ENCODE measurements at regions not wholly inside any gene's neighbourhood (a gene's known extent, or its start where the extent isn't known, plus 50 kb on each side); places are given as distances from the start of the nearest gene placed in this dataset.
A peak's percentile ranks its signal among the peaks of the same experiment; 100 is the strongest.

DNA sequence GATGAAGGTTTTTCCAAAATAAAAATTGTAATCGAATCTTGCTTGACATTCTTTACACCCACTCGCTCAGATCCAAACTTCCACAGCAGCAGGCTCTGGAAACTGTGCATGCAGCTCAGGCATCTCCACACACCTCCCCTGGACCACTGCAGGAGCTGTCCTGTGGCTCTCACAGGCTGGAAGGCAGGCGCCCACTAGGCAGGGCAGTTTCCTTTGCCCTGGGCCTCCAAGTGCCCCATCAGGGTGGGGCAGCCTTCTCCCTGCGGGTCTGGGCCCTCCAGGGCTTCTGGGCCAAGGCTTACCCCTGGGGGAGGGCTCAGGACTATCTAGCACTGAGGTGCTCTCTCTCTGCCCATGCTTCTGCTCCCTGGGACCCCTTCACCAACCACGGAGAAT, 114.5 kb upstream of the RPL38 start:
- Histone ChIP-seq H3K36me3 (replicated peaks; ENCODE audit: low read depth, low read length) (no peaks in the 10 kb centered on the region), H3K4me3 (ENCODE audit: low read length) (no peak overlapping the region), H3K4me2 (ENCODE audit: low read length) (no peak overlapping the region), H3K9me3 (ENCODE audit: insufficient read depth, low read length) (no peaks in the 10 kb centered on the region), H3K27me3 (ENCODE audit: low read depth, low read length) (peaks cover 23% of the 10 kb centered on the region), H3K4me1 (ENCODE audit: low read length) (no peaks in the 10 kb centered on the region), H2AFZ (ENCODE audit: low read depth, low read length) (no peak overlapping the region), H3K27ac (ENCODE audit: low read length) (no peak overlapping the region), H3K79me2 (ENCODE audit: low read length) (no peaks in the 10 kb centered on the region), H3K9ac (ENCODE audit: low read length) (no peak overlapping the region), H4K20me1 (ENCODE audit: insufficient read depth, low read length) (no peaks in the 10 kb centered on the region)
- TF ChIP-seq EZH2phosphoT487 (IDR thresholded peaks at IDR 0.05; ENCODE audit: low read depth) = no peak
- TF ChIP-seq, protein P1, sequence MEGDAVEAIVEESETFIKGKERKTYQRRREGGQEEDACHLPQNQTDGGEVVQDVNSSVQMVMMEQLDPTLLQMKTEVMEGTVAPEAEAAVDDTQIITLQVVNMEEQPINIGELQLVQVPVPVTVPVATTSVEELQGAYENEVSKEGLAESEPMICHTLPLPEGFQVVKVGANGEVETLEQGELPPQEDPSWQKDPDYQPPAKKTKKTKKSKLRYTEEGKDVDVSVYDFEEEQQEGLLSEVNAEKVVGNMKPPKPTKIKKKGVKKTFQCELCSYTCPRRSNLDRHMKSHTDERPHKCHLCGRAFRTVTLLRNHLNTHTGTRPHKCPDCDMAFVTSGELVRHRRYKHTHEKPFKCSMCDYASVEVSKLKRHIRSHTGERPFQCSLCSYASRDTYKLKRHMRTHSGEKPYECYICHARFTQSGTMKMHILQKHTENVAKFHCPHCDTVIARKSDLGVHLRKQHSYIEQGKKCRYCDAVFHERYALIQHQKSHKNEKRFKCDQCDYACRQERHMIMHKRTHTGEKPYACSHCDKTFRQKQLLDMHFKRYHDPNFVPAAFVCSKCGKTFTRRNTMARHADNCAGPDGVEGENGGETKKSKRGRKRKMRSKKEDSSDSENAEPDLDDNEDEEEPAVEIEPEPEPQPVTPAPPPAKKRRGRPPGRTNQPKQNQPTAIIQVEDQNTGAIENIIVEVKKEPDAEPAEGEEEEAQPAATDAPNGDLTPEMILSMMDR (IDR thresholded peaks at IDR 0.05; ENCODE audit: low read depth, low read length) = no peak

DNA sequence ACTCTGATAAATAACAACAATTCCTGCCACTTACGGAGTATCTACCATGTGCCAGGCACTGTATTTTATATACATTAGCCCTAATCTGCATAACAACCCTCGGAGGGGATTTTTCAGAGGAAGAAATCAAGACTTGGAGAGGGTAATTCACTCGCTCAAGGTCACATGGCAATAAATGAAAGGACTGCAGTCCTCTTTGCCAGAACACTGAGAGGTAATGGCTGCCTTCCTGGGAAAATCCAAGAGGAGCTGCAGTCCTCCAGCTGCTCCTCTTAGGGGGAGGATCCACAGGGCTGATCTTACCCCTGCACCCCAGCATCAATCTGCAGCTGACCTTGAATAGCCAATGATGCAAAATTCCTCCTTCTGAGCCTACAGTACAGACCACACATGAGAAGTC, 114.1 kb upstream of the RPL38 start:
- H3K4me1 ChIP-seq (ENCODE audit: low read length) = no peaks in the 10 kb centered on the region
- no peak overlapping the region for H2AFZ ChIP-seq (ENCODE audit: low read depth, low read length)
- no peak overlapping the region for H3K4me3 ChIP-seq (ENCODE audit: low read length)
- H3K9ac ChIP-seq (ENCODE audit: low read length) = no peak overlapping the region
- H4K20me1 ChIP-seq (ENCODE audit: insufficient read depth, low read length) = no peaks in the 10 kb centered on the region
- no peak overlapping the region for H3K4me2 ChIP-seq (ENCODE audit: low read length)
- no peak for TF ChIP-seq EZH2phosphoT487 (IDR thresholded peaks at IDR 0.05; ENCODE audit: low read depth)
- TF ChIP-seq, protein P1 (IDR thresholded peaks at IDR 0.05; ENCODE audit: low read depth, low read length) = no peak
- no peaks in the 10 kb centered on the region for H3K79me2 ChIP-seq (ENCODE audit: low read length)
- no peaks in the 10 kb centered on the region for H3K9me3 ChIP-seq (ENCODE audit: insufficient read depth, low read length)
- no peak overlapping the region for H3K27ac ChIP-seq (ENCODE audit: low read length)
- H3K36me3 ChIP-seq (replicated peaks; ENCODE audit: low read depth, low read length) = no peaks in the 10 kb centered on the region
- H3K27me3 ChIP-seq (ENCODE audit: low read depth, low read length) = peaks cover 27% of the 10 kb centered on the region

DNA sequence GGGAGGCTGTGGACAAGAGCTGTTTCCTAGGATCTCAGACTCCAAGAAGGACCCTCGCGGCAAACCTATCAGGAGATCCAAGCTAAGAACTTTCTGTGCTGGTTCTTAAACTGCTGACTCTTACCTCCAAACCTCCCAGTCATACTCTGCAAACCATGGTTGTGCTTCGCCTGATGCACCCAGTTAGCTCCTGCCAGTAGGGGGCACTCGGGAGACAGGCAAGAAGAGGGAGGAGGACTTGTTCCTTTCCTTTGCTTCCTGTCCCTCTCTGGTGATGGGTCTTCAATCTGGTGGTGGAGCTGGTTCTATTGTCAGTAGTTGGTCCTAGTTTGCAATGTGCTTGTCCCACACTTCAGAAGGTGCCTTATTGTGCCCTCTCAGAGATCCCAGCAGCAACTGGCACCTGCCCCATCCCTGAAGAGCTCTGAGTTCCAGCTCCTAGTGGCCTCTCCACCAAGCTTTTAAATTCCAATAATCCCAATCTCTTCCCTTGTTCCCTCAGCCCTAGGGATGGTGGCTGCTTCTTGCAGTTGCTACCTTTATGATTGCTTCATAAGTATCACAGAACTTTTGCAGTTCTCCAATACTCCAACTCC, 113.5 kb upstream of the RPL38 start:
- Histone ChIP-seq H3K4me1 (ENCODE audit: low read length) (no peaks in the 10 kb centered on the region), H3K79me2 (ENCODE audit: low read length) (no peaks in the 10 kb centered on the region), H3K36me3 (replicated peaks; ENCODE audit: low read depth, low read length) (no peaks in the 10 kb centered on the region), H3K27me3 (ENCODE audit: low read depth, low read length) (peaks cover 33% of the 10 kb centered on the region), H3K9me3 (ENCODE audit: insufficient read depth, low read length) (no peaks in the 10 kb centered on the region), H3K9ac (ENCODE audit: low read length) (no peak overlapping the region), H3K4me2 (ENCODE audit: low read length) (no peak overlapping the region), H3K4me3 (ENCODE audit: low read length) (no peak overlapping the region), H3K27ac (ENCODE audit: low read length) (no peak overlapping the region), H2AFZ (ENCODE audit: low read depth, low read length) (no peak overlapping the region), H4K20me1 (ENCODE audit: insufficient read depth, low read length) (no peaks in the 10 kb centered on the region)
- TF ChIP-seq EZH2phosphoT487 (IDR thresholded peaks at IDR 0.05; ENCODE audit: low read depth) = no peak
- TF ChIP-seq, protein P1 (IDR thresholded peaks at IDR 0.05; ENCODE audit: low read depth, low read length) = peak; percentile 88

DNA sequence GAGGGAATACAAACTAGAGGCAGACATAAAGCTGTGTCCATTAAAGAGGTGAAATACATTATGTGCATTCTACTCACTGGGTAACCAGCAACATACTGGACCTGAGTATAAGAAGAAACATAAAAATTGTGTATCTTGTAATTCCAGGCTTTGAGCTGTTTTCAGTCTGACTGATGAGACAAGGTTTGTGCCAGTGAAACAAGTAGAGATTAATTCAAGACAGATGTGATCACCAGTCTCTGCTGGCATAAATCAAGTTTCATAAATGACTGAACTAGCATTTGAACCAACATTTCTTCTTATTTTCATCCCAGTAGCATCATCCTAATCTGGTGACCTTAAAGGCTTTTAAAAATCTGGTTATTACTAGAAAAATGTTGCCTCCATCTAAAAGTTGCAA, 108.8 kb upstream of the RPL38 start:
- Histone ChIP-seq H2AFZ (ENCODE audit: low read depth, low read length) (no peak overlapping the region), H3K9ac (ENCODE audit: low read length) (no peak overlapping the region), H3K4me3 (ENCODE audit: low read length) (no peak overlapping the region), H3K4me2 (ENCODE audit: low read length) (no peak overlapping the region), H4K20me1 (ENCODE audit: insufficient read depth, low read length) (no peaks in the 10 kb centered on the region), H3K79me2 (ENCODE audit: low read length) (no peaks in the 10 kb centered on the region), H3K27ac (ENCODE audit: low read length) (no peak overlapping the region), H3K4me1 (ENCODE audit: low read length) (no peaks in the 10 kb centered on the region), H3K36me3 (replicated peaks; ENCODE audit: low read depth, low read length) (no peaks in the 10 kb centered on the region), H3K27me3 (ENCODE audit: low read depth, low read length) (peaks cover 40% of the 10 kb centered on the region), H3K9me3 (ENCODE audit: insufficient read depth, low read length) (no peaks in the 10 kb centered on the region)
- TF ChIP-seq, protein P1 (IDR thresholded peaks at IDR 0.05; ENCODE audit: low read depth, low read length) = no peak
- no peak for TF ChIP-seq EZH2phosphoT487 (IDR thresholded peaks at IDR 0.05; ENCODE audit: low read depth)

Data from OCI-LY3 (cell line).